ENCODE measurements at regions not wholly inside any gene's neighbourhood (a gene's known extent, or its start where the extent isn't known, plus 50 kb on each side); places are given as distances from the start of the nearest gene placed in this dataset.

DNA sequence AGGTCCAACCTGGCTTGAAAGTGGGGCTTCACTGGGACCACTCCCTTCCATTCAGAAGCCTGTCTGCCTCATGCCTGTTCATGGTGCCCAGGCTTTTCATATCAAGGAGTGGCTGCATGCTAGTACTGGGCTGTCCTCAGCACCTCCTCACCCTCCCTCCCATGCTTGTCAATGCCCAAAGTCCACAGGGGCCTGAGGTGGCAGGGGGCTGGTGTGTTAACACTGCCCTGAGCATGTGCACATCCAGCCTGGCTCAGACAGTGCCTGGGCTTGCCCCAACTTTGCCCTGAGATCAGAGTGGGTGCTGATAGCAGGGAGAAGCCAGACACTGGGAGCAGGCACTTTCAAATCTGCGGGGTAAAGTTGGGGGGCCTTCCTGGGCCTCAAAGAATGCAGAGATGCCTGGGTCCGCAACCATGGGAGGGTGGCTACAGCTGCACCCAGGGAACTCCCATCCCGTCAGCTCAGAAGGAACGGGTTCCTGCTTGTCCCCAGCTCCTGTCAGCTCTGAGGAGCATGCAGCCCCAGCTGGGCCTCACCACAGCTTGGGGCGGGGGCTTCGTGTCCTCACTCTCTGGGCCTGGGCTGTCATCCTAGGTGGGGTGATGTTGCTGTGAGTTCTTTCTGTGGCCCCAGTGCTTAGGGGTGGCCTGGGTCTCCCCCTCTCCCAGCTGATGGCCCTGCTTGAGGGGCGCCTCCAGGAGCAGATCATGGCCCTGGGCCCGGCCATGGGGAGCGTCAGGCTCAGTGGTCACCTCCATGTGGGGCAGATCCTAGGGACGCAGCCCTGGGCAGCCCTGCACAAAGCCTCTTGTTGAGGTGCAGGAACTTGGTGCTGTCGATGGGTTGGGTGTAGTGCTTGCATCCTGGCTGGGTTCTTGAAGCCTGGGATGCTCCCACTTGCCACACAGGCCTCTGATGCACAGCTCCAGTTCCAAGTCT lies 830.6 kb upstream of the SLITRK5 start:
- no peak for TF ChIP-seq FOXA1 (IDR thresholded peaks at IDR 0.05)
- TF ChIP-seq FOXA1 (CRISPR knock-in tag; IDR thresholded peaks at IDR 0.05), result no peak
- TF ChIP-seq, protein P1, sequence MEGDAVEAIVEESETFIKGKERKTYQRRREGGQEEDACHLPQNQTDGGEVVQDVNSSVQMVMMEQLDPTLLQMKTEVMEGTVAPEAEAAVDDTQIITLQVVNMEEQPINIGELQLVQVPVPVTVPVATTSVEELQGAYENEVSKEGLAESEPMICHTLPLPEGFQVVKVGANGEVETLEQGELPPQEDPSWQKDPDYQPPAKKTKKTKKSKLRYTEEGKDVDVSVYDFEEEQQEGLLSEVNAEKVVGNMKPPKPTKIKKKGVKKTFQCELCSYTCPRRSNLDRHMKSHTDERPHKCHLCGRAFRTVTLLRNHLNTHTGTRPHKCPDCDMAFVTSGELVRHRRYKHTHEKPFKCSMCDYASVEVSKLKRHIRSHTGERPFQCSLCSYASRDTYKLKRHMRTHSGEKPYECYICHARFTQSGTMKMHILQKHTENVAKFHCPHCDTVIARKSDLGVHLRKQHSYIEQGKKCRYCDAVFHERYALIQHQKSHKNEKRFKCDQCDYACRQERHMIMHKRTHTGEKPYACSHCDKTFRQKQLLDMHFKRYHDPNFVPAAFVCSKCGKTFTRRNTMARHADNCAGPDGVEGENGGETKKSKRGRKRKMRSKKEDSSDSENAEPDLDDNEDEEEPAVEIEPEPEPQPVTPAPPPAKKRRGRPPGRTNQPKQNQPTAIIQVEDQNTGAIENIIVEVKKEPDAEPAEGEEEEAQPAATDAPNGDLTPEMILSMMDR (CRISPR knock-in tag; IDR thresholded peaks at IDR 0.05), result no peak
- TF ChIP-seq CHD2 (IDR thresholded peaks at IDR 0.05; ENCODE audit: low read depth, low read length), result no peak
- TF ChIP-seq, protein P2, sequence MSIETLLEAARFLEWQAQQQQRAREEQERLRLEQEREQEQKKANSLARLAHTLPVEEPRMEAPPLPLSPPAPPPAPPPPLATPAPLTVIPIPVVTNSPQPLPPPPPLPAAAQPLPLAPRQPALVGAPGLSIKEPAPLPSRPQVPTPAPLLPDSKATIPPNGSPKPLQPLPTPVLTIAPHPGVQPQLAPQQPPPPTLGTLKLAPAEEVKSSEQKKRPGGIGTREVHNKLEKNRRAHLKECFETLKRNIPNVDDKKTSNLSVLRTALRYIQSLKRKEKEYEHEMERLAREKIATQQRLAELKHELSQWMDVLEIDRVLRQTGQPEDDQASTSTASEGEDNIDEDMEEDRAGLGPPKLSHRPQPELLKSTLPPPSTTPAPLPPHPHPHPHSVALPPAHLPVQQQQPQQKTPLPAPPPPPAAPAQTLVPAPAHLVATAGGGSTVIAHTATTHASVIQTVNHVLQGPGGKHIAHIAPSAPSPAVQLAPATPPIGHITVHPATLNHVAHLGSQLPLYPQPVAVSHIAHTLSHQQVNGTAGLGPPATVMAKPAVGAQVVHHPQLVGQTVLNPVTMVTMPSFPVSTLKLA (IDR thresholded peaks at IDR 0.05), result no peak
- TF ChIP-seq, protein P3, sequence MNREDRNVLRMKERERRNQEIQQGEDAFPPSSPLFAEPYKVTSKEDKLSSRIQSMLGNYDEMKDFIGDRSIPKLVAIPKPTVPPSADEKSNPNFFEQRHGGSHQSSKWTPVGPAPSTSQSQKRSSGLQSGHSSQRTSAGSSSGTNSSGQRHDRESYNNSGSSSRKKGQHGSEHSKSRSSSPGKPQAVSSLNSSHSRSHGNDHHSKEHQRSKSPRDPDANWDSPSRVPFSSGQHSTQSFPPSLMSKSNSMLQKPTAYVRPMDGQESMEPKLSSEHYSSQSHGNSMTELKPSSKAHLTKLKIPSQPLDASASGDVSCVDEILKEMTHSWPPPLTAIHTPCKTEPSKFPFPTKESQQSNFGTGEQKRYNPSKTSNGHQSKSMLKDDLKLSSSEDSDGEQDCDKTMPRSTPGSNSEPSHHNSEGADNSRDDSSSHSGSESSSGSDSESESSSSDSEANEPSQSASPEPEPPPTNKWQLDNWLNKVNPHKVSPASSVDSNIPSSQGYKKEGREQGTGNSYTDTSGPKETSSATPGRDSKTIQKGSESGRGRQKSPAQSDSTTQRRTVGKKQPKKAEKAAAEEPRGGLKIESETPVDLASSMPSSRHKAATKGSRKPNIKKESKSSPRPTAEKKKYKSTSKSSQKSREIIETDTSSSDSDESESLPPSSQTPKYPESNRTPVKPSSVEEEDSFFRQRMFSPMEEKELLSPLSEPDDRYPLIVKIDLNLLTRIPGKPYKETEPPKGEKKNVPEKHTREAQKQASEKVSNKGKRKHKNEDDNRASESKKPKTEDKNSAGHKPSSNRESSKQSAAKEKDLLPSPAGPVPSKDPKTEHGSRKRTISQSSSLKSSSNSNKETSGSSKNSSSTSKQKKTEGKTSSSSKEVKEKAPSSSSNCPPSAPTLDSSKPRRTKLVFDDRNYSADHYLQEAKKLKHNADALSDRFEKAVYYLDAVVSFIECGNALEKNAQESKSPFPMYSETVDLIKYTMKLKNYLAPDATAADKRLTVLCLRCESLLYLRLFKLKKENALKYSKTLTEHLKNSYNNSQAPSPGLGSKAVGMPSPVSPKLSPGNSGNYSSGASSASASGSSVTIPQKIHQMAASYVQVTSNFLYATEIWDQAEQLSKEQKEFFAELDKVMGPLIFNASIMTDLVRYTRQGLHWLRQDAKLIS (CRISPR knock-in tag; IDR thresholded peaks at IDR 0.05), result no peak

Data from HepG2 (cell line).